ENCODE measurements at regions not wholly inside any gene's neighbourhood (a gene's known extent, or its start where the extent isn't known, plus 50 kb on each side); places are given as distances from the start of the nearest gene placed in this dataset.

- Mint-ChIP-seq H3K27ac (ENCODE audit: low read depth, unreplicated experiment) (no peak overlapping the region), H3K27me3 (ENCODE audit: insufficient read depth, unreplicated experiment) (no peaks in the 10 kb centered on the region), H3K36me3 (ENCODE audit: insufficient read depth, unreplicated experiment) (no peaks in the 10 kb centered on the region), H3K4me3 (ENCODE audit: unreplicated experiment) (no peak overlapping the region), H3K4me1 (ENCODE audit: insufficient read depth, unreplicated experiment) (peaks cover 6% of the 10 kb centered on the region), H3K9me3 (ENCODE audit: unreplicated experiment) (peaks cover 7% of the 10 kb centered on the region)
- BruUV-seq (replicated peaks) = no TSS peak
- no peak for DNase-seq (ENCODE audit: unreplicated experiment)
- intact Hi-C loops (cut with micrococcal nuclease) = no loop called here
- ChIA-PET POLR2A (no interaction called here), CTCF (interaction anchor here (1.3 kb wide), 1 partner anchor 10 kb away, joined by 3 read pairs; no protein-coding TSS in a partner anchor)
- TF ChIP-seq CTCF (IDR thresholded peaks at IDR 0.05; ENCODE audit: unreplicated experiment) = no peak
Observed at GRCh38 chr13:107113387-107113786, 545.5 kb upstream of the ARGLU1 start.

- Mint-ChIP-seq H3K9me3 (ENCODE audit: unreplicated experiment) (peaks cover 7% of the 10 kb centered on the region), H3K27me3 (ENCODE audit: insufficient read depth, unreplicated experiment) (no peaks in the 10 kb centered on the region), H3K4me3 (ENCODE audit: unreplicated experiment) (no peak overlapping the region), H3K4me1 (ENCODE audit: insufficient read depth, unreplicated experiment) (no peaks in the 10 kb centered on the region), H3K36me3 (ENCODE audit: insufficient read depth, unreplicated experiment) (no peaks in the 10 kb centered on the region), H3K27ac (ENCODE audit: low read depth, unreplicated experiment) (no peak overlapping the region)
- ChIA-PET POLR2A (no interaction called here), CTCF (no interaction called here)
- no peak for DNase-seq (ENCODE audit: unreplicated experiment)
- TF ChIP-seq CTCF (IDR thresholded peaks at IDR 0.05; ENCODE audit: unreplicated experiment) = no peak
- no TSS peak for BruUV-seq (replicated peaks)
- intact Hi-C loops (cut with micrococcal nuclease) = no loop called here
Observed at GRCh38 chr13:107111248-107111647, 543.3 kb upstream of the ARGLU1 start.

GRCh38 chr13:107104631-107105030 lies 536.7 kb upstream of the ARGLU1 start:
- no TSS peak for BruUV-seq (replicated peaks)
- no peak for DNase-seq (ENCODE audit: unreplicated experiment)
- ChIA-PET CTCF (interaction anchor here (0.9 kb wide), 1 partner anchor 29 kb away, joined by 3 read pairs; no protein-coding TSS in a partner anchor), POLR2A (no interaction called here)
- Mint-ChIP-seq H3K4me3 (ENCODE audit: unreplicated experiment) (no peak overlapping the region), H3K9me3 (ENCODE audit: unreplicated experiment) (peaks cover 7% of the 10 kb centered on the region), H3K27me3 (ENCODE audit: insufficient read depth, unreplicated experiment) (no peaks in the 10 kb centered on the region), H3K27ac (ENCODE audit: low read depth, unreplicated experiment) (no peak overlapping the region), H3K36me3 (ENCODE audit: insufficient read depth, unreplicated experiment) (no peaks in the 10 kb centered on the region), H3K4me1 (ENCODE audit: insufficient read depth, unreplicated experiment) (no peaks in the 10 kb centered on the region)
- intact Hi-C loops (cut with micrococcal nuclease) = no loop called here
- TF ChIP-seq CTCF (IDR thresholded peaks at IDR 0.05; ENCODE audit: unreplicated experiment) = no peak

- Mint-ChIP-seq H3K9me3 (ENCODE audit: unreplicated experiment) (no peaks in the 10 kb centered on the region), H3K27ac (ENCODE audit: low read depth, unreplicated experiment) (no peak overlapping the region), H3K27me3 (ENCODE audit: insufficient read depth, unreplicated experiment) (no peaks in the 10 kb centered on the region), H3K36me3 (ENCODE audit: insufficient read depth, unreplicated experiment) (no peaks in the 10 kb centered on the region), H3K4me1 (ENCODE audit: insufficient read depth, unreplicated experiment) (no peaks in the 10 kb centered on the region), H3K4me3 (ENCODE audit: unreplicated experiment) (no peak overlapping the region)
- ChIA-PET CTCF (no interaction called here), POLR2A (interaction anchor here (0.5 kb wide), 1 partner anchor 79 kb away, joined by 3 read pairs; no protein-coding TSS in a partner anchor)
- BruUV-seq (replicated peaks) = no TSS peak
- no peak for DNase-seq (ENCODE audit: unreplicated experiment)
- no peak for TF ChIP-seq CTCF (IDR thresholded peaks at IDR 0.05; ENCODE audit: unreplicated experiment)
- intact Hi-C loops (cut with micrococcal nuclease) = no loop called here
Observed at GRCh38 chr13:107102676-107103075, 534.7 kb upstream of the ARGLU1 start.

Measured in MCF 10A (cell line).